Astrocyte (in vitro differentiated cells and primary cell): ENCODE measurements at regions not wholly inside any gene's neighbourhood (a gene's known extent, or its start where the extent isn't known, plus 50 kb on each side); places are given as distances from the start of the nearest gene placed in this dataset.

Experiments
- DNase-seq: peaks from one replicate; pipeline ENCODE4 v3.0.0-alpha.2; 2010; ENCODE audit warnings: low read depth
- FAIRE-seq: peaks from 2 replicates; lab custom pipeline; 2011; peaks lifted over from hg19 to GRCh38; lab: Jason Lieb, UNC
- H2AFZ ChIP-seq: 2 replicates; pipeline ENCODE4 v1.6.0; 2012; ENCODE audit warnings: low read depth, low read length, inconsistent platforms
- H3K27ac ChIP-seq: 2 replicates; pipeline ENCODE4 v1.5.1; 2011; ENCODE audit warnings: low read depth, low read length, inconsistent platforms
- H3K27me3 ChIP-seq: 2 replicates; pipeline ENCODE4 v1.6.0; 2011; ENCODE audit warnings: low read length, inconsistent platforms; ENCODE audit not compliant: insufficient read depth
- H3K36me3 ChIP-seq: 2 replicates; pipeline ENCODE4 v1.5.1; 2011; ENCODE audit warnings: low read length, inconsistent platforms; ENCODE audit not compliant: insufficient read depth
- H3K4me1 ChIP-seq: 2 replicates; pipeline ENCODE4 v1.5.1; 2011; ENCODE audit warnings: low read length, inconsistent platforms; ENCODE audit not compliant: insufficient read depth
- H3K4me2 ChIP-seq: 2 replicates; pipeline ENCODE4 v1.6.0; 2012; ENCODE audit warnings: low read length, inconsistent platforms
- H3K4me3 ChIP-seq: 2 replicates; pipeline ENCODE4 v1.5.1; 2011; ENCODE audit warnings: low read depth, mild to moderate bottlenecking, low read length, inconsistent platforms; ENCODE audit not compliant: insufficient read depth
- H3K79me2 ChIP-seq: 2 replicates; pipeline ENCODE4 v1.6.0; 2012; ENCODE audit warnings: mild to moderate bottlenecking, low read length, inconsistent platforms; ENCODE audit not compliant: insufficient read depth
- H3K9ac ChIP-seq: 2 replicates; pipeline ENCODE4 v1.6.0; 2012; ENCODE audit warnings: mild to moderate bottlenecking, low read length, inconsistent platforms
- H3K9me3 ChIP-seq: 2 replicates; pipeline ENCODE4 v1.5.1; 2012; ENCODE audit warnings: low read depth, mild to moderate bottlenecking, low read length, inconsistent platforms; ENCODE audit not compliant: insufficient read depth
- H4K20me1 ChIP-seq: 2 replicates; pipeline ENCODE4 v1.6.0; 2012; ENCODE audit warnings: low read length, inconsistent platforms; ENCODE audit not compliant: insufficient read depth
- H3K27ac Mint-ChIP-seq: one replicate; pipeline ENCODE4 v1.8.0; 2021; ENCODE audit warnings: mild to moderate bottlenecking, mixed read lengths; ENCODE audit not compliant: unreplicated experiment
- H3K27me3 Mint-ChIP-seq: one replicate; pipeline ENCODE4 v1.8.0; 2021; ENCODE audit warnings: low read depth, mixed read lengths; ENCODE audit not compliant: unreplicated experiment
- H3K36me3 Mint-ChIP-seq: one replicate; pipeline ENCODE4 v1.8.0; 2021; ENCODE audit warnings: low read depth, mixed read lengths; ENCODE audit not compliant: unreplicated experiment
- H3K4me1 Mint-ChIP-seq: one replicate; pipeline ENCODE4 v1.8.0; 2021; ENCODE audit warnings: low read depth, mixed read lengths; ENCODE audit not compliant: unreplicated experiment
- H3K4me3 Mint-ChIP-seq: one replicate; pipeline ENCODE4 v1.8.0; 2021; ENCODE audit warnings: mild to moderate bottlenecking, moderate library complexity, mixed read lengths; ENCODE audit not compliant: unreplicated experiment
- H3K9me3 Mint-ChIP-seq: one replicate; pipeline ENCODE4 v1.8.0; 2021; ENCODE audit warnings: mild to moderate bottlenecking, mixed read lengths; ENCODE audit not compliant: unreplicated experiment
- CTCF ChIP-seq: IDR thresholded peaks from 2 replicates; pipeline ENCODE4 v1.5.1; 2011; ENCODE audit warnings: low read depth, mild to moderate bottlenecking, inconsistent platforms, low read length, moderate library complexity; ENCODE audit not compliant: insufficient read depth
- EZH2 ChIP-seq: IDR thresholded peaks from 2 replicates; pipeline ENCODE4 v1.6.1; 2012; ENCODE audit warnings: mild to moderate bottlenecking, low read length, inconsistent platforms; ENCODE audit not compliant: insufficient read depth

- no peaks in the 10 kb centered on the region for H3K4me1 ChIP-seq
- FAIRE-seq (no peak), DNase-seq (no peak)
- no peak overlapping the region for H2AFZ ChIP-seq
- no peak overlapping the region for H3K4me2 ChIP-seq
- Mint-ChIP-seq H3K27me3 (peaks cover 14% of the 10 kb centered on the region), H3K27ac (no peak overlapping the region), H3K4me1 (no peaks in the 10 kb centered on the region), H3K9me3 (no peaks in the 10 kb centered on the region), H3K36me3 (no peaks in the 10 kb centered on the region), H3K4me3 (no peak overlapping the region)
- no peaks in the 10 kb centered on the region for H3K27me3 ChIP-seq
- H3K9ac ChIP-seq, result no peak overlapping the region
- peaks cover 13% of the 10 kb centered on the region for H3K9me3 ChIP-seq
- no peaks in the 10 kb centered on the region for H4K20me1 ChIP-seq
- H3K27ac ChIP-seq, result no peak overlapping the region
- TF ChIP-seq CTCF (no peak), EZH2 (no peak)
- H3K79me2 ChIP-seq, result no peaks in the 10 kb centered on the region
- H3K4me3 ChIP-seq, result no peak overlapping the region
- no peaks in the 10 kb centered on the region for H3K36me3 ChIP-seq
Measured at GRCh38 chr22:49476176-49476575, 351.5 kb downstream of the BRD1 start.

- Mint-ChIP-seq H3K36me3 (no peaks in the 10 kb centered on the region), H3K27ac (no peak overlapping the region), H3K4me1 (no peaks in the 10 kb centered on the region), H3K9me3 (no peaks in the 10 kb centered on the region), H3K4me3 (no peak overlapping the region), H3K27me3 (peaks cover 8% of the 10 kb centered on the region)
- no peaks in the 10 kb centered on the region for H3K4me1 ChIP-seq
- H3K79me2 ChIP-seq, result no peaks in the 10 kb centered on the region
- no peak overlapping the region for H3K4me2 ChIP-seq
- no peaks in the 10 kb centered on the region for H3K36me3 ChIP-seq
- no peak overlapping the region for H3K9ac ChIP-seq
- no peak overlapping the region for H2AFZ ChIP-seq
- H3K9me3 ChIP-seq, result peaks cover 13% of the 10 kb centered on the region
- H3K27me3 ChIP-seq, result no peaks in the 10 kb centered on the region
- FAIRE-seq, result no peak
- TF ChIP-seq EZH2, result no peak
- no peak for TF ChIP-seq CTCF
- no peak for DNase-seq
- H3K27ac ChIP-seq, result no peak overlapping the region
- no peaks in the 10 kb centered on the region for H4K20me1 ChIP-seq
- H3K4me3 ChIP-seq, result no peak overlapping the region
Measured at GRCh38 chr22:49475253-49475652, 352.4 kb downstream of the BRD1 start.

- H3K9me3 Mint-ChIP-seq, result no peaks in the 10 kb centered on the region
- H3K79me2 ChIP-seq, result no peaks in the 10 kb centered on the region
- no peak overlapping the region for H3K27ac ChIP-seq
- DNase-seq (no peak), FAIRE-seq (no peak)
- no peaks in the 10 kb centered on the region for H4K20me1 ChIP-seq
- H3K4me1 ChIP-seq, result no peaks in the 10 kb centered on the region
- H3K4me3 ChIP-seq, result no peak overlapping the region
- no peak overlapping the region for H2AFZ ChIP-seq
- no peak overlapping the region for H3K9ac ChIP-seq
- no peaks in the 10 kb centered on the region for H3K36me3 ChIP-seq
- H3K36me3 Mint-ChIP-seq, result no peaks in the 10 kb centered on the region
- H3K27ac Mint-ChIP-seq, result no peak overlapping the region
- peaks cover 6% of the 10 kb centered on the region for H3K27me3 Mint-ChIP-seq
- H3K4me2 ChIP-seq, result no peak overlapping the region
- H3K4me3 Mint-ChIP-seq, result no peak overlapping the region
- no peaks in the 10 kb centered on the region for H3K4me1 Mint-ChIP-seq
- H3K27me3 ChIP-seq, result no peaks in the 10 kb centered on the region
- H3K9me3 ChIP-seq, result peaks cover 10% of the 10 kb centered on the region
- TF ChIP-seq CTCF (no peak), EZH2 (no peak)
Measured at GRCh38 chr22:49473286-49473685, 354.4 kb downstream of the BRD1 start.
